Loucy (cell line): ENCODE measurements at regions not wholly inside any gene's neighbourhood (a gene's known extent, or its start where the extent isn't known, plus 50 kb on each side); places are given as distances from the start of the nearest gene placed in this dataset.

ENCODE experiments used
- EZH2phosphoT487 ChIP-seq: fragments of 200-600 bp; IDR thresholded peaks from 2 replicates; pipeline ENCODE4 v1.6.1; 2018; ENCODE audit warnings: antibody characterized with exemption, mild to moderate bottlenecking, moderate library complexity, borderline replicate concordance
- TF ChIP-seq, protein P1 (sequence below): fragments of 200-600 bp; sonication (generic); conservative IDR thresholded peaks from 2 replicates; pipeline ENCODE4 v1.5.1; 2014; ENCODE audit warnings: mild to moderate bottlenecking, antibody characterized with exemption, low read length

DNA sequence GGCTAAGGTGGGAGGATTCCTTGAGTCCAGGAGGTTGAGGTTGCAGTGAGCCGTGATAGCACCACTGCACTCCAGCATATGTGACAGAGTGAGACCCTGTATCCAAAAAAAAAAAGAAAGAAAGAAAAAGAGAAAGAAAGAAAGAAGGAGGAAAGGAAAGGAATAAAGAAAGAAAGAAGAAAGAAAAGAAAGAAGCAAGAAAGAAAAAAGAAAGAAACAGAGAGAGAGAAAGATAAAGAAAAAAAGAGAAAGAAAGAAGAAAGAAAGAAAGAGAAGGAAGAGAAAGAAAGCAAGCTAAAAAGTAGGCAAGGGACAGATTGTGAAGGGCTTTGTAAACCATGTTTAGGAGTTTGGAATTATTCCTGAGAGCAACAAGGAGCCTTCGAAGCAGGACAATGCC lies 80.1 kb downstream of the MAB21L3 start:
- TF ChIP-seq, protein P1, sequence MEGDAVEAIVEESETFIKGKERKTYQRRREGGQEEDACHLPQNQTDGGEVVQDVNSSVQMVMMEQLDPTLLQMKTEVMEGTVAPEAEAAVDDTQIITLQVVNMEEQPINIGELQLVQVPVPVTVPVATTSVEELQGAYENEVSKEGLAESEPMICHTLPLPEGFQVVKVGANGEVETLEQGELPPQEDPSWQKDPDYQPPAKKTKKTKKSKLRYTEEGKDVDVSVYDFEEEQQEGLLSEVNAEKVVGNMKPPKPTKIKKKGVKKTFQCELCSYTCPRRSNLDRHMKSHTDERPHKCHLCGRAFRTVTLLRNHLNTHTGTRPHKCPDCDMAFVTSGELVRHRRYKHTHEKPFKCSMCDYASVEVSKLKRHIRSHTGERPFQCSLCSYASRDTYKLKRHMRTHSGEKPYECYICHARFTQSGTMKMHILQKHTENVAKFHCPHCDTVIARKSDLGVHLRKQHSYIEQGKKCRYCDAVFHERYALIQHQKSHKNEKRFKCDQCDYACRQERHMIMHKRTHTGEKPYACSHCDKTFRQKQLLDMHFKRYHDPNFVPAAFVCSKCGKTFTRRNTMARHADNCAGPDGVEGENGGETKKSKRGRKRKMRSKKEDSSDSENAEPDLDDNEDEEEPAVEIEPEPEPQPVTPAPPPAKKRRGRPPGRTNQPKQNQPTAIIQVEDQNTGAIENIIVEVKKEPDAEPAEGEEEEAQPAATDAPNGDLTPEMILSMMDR = no peak
- TF ChIP-seq EZH2phosphoT487 = no peak
